Fibroblast of pulmonary artery (primary cell): ENCODE measurements at regions not wholly inside any gene's neighbourhood (a gene's known extent, or its start where the extent isn't known, plus 50 kb on each side); places are given as distances from the start of the nearest gene placed in this dataset.

ENCODE experiments used
- DNase-seq: peaks from one replicate; pipeline ENCODE4 v3.0.0-alpha.2; 2010; ENCODE audit warnings: low read depth
- H3K4me3 ChIP-seq: replicated peaks from 2 replicates; pipeline ENCODE4 v1.5.1; 2011; ENCODE audit warnings: low read depth, mild to moderate bottlenecking, control low read depth, low read length, moderate library complexity
- CTCF ChIP-seq: IDR thresholded peaks from 2 replicates; pipeline ENCODE4 v1.5.1; 2011; ENCODE audit warnings: mild to moderate bottlenecking, control low read depth, low read length, inconsistent platforms; ENCODE audit errors: missing control alignments

- TF ChIP-seq CTCF = no peak
- DNase-seq = no peak
Measured at GRCh38 chr4:64489628-64490027, 80.4 kb upstream of the TECRL start.

GRCh38 chr4:64479338-64479737 lies 70.1 kb upstream of the TECRL start:
- no peak for DNase-seq
- no peak overlapping the region for H3K4me3 ChIP-seq
- TF ChIP-seq CTCF = no peak

More at GRCh38 chr4:64489628-64490027, 80.4 kb upstream of the TECRL start:
- H3K4me3 ChIP-seq = no peak overlapping the region

GRCh38 chr4:64477127-64477526 lies 67.9 kb upstream of the TECRL start:
- no peak for TF ChIP-seq CTCF
- H3K4me3 ChIP-seq = no peak overlapping the region
- DNase-seq = no peak

- no peak for TF ChIP-seq CTCF
- DNase-seq = peak; percentile 1
- H3K4me3 ChIP-seq = no peak overlapping the region
Measured at GRCh38 chr4:64465263-64465662, 56.0 kb upstream of the TECRL start.

- H3K4me3 ChIP-seq = no peak overlapping the region
- no peak for TF ChIP-seq CTCF
- no peak for DNase-seq
Measured at GRCh38 chr4:64464581-64464980, 55.3 kb upstream of the TECRL start.
